GM13977 (cell line): ENCODE measurements at regions not wholly inside any gene's neighbourhood (a gene's known extent, or its start where the extent isn't known, plus 50 kb on each side); places are given as distances from the start of the nearest gene placed in this dataset.

Source experiments
- DNase-seq: peaks from one replicate; pipeline ENCODE4 v3.0.0; 2012; ENCODE audit warnings: low spot score
- CTCF ChIP-seq: IDR thresholded peaks from 2 replicates; pipeline ENCODE4 v1.5.1; 2012; ENCODE audit warnings: mild to moderate bottlenecking, control low read depth; ENCODE audit not compliant: insufficient read depth; ENCODE audit errors: extremely low read depth, missing control alignments
- in situ Hi-C: fragments of 300-500 bp; cut with MboI; formaldehyde crosslinking; loops from one replicate; pipeline ENCODE4 v1.12.0; 2022; ENCODE audit warnings: low sequenced_read_pairs, low pct_unique_long_range_greater_than_20kb, mixed read lengths, inconsistent platforms; ENCODE audit not compliant: unreplicated experiment

- in situ Hi-C loops = no loop called here
- no peak for TF ChIP-seq CTCF
- DNase-seq = no peak
Observed at GRCh38 chr3:22495241-22495640, 707.9 kb upstream of the UBE2E2 start.

GRCh38 chr3:22495791-22496190 lies 707.3 kb upstream of the UBE2E2 start:
- DNase-seq = no peak
- in situ Hi-C loops = no loop called here
- no peak for TF ChIP-seq CTCF

- DNase-seq = no peak
- in situ Hi-C loops = no loop called here
- TF ChIP-seq CTCF = no peak
Observed at GRCh38 chr3:22496641-22497040, 706.5 kb upstream of the UBE2E2 start.

- DNase-seq = no peak
- in situ Hi-C loops = no loop called here
- no peak for TF ChIP-seq CTCF
Observed at GRCh38 chr3:22506871-22507270, 696.3 kb upstream of the UBE2E2 start.

GRCh38 chr3:22507709-22508108 lies 695.4 kb upstream of the UBE2E2 start:
- no peak for TF ChIP-seq CTCF
- in situ Hi-C loops = no loop called here
- no peak for DNase-seq

- DNase-seq = no peak
- in situ Hi-C loops = no loop called here
- TF ChIP-seq CTCF = no peak
Observed at GRCh38 chr3:22523925-22524324, 679.2 kb upstream of the UBE2E2 start.

GRCh38 chr3:22526266-22526837 lies 676.8 kb upstream of the UBE2E2 start:
- in situ Hi-C loops = no loop called here
- DNase-seq = no peak
- TF ChIP-seq CTCF = no peak
